HCT116 (cell line): ENCODE measurements at regions not wholly inside any gene's neighbourhood (a gene's known extent, or its start where the extent isn't known, plus 50 kb on each side); places are given as distances from the start of the nearest gene placed in this dataset.

Experiments
- ATAC-seq: fragments of 200-7000 bp; cut with Tn5 transposase; 2 replicates; pipeline ENCODE4 v1.9.1; 2020; ENCODE audit warnings: mild to moderate bottlenecking, moderate library complexity
- BruUV-seq: library from RNA; stranded (reverse); fragments of 400-500 nt; replicated peaks from 2 replicates; lab custom pipeline; 2021; lab: Mats Ljungman, UMichigan
- CTCF ChIA-PET: fragments of 300-600 bp; sonication (Branson Sonifier 250); formaldehyde crosslinking; loops from one replicate; lab custom pipeline; 2021; ENCODE audit warnings: antibody characterized with exemption; lab: Charles Lee
- POLR2A ChIA-PET: fragments of 300-600, 350-600 bp; sonication (Branson Sonifier 250); formaldehyde crosslinking; loops from one replicate; lab custom pipeline; 2021; ENCODE audit warnings: antibody characterized with exemption; lab: Charles Lee
- RAD21 ChIA-PET, 2 experiments: fragments of 300-600 bp; sonication (Branson Sonifier 250); formaldehyde crosslinking; loops; one replicate each; lab custom pipeline; 2023; ENCODE audit warnings: low total read pairs in 2 of 2; ENCODE audit not compliant: uncharacterized antibody in 2 of 2, unreplicated experiment in 2 of 2, low non-redundant PET in 1 of 2; lab: Charles Lee
- DNase-seq: peaks from one replicate; pipeline ENCODE4 v3.0.0-alpha.2; 2010; ENCODE audit warnings: low read depth, low spot score
- H2AFZ ChIP-seq: fragments of 200-600 bp; shearing (Covaris generic), sonication (generic); 2 replicates; pipeline ENCODE4 v1.6.1; 2017; ENCODE audit warnings: low read depth, mixed run types, mixed read lengths, antibody characterized with exemption, low read length; ENCODE audit not compliant: poor library complexity, severe bottlenecking
- H3K27ac ChIP-seq: 2 replicates; pipeline ENCODE4 v1.5.1; 2012; ENCODE audit warnings: low read depth, low read length
- H3K27me3 ChIP-seq: fragments of 200-600 bp; sonication (generic); 2 replicates; pipeline ENCODE4 v1.6.1; 2016; ENCODE audit warnings: mixed run types, low read length, mixed read lengths; ENCODE audit not compliant: insufficient read depth
- H3K36me3 ChIP-seq, 2 experiments: fragments of 200-500 bp in 1 of 2; fragments of 200-600 bp in 1 of 2; sonication (Bioruptor generic) in 1 of 2; sonication (generic) in 1 of 2; 2 replicates each; pipeline versions ENCODE4 v1.5.1 to v1.6.1; 2014 to 2016; ENCODE audit warnings: low read length in 2 of 2, inconsistent platforms in 1 of 2, mixed read lengths in 1 of 2, mixed run types in 1 of 2; ENCODE audit not compliant: insufficient read depth in 2 of 2, control insufficient read depth in 1 of 2
- H3K4me1 ChIP-seq, 2 experiments: fragments of 200-600 bp in 1 of 2; sonication (generic) in 1 of 2; 2 replicates each; pipeline versions ENCODE4 v1.5.1 to v1.6.1; 2012 to 2017; ENCODE audit warnings: low read length in 2 of 2, inconsistent platforms in 1 of 2, mild to moderate bottlenecking in 1 of 2, mixed read lengths in 1 of 2, mixed run types in 1 of 2, moderate library complexity in 1 of 2; ENCODE audit not compliant: insufficient read depth in 2 of 2, control insufficient read depth in 1 of 2
- H3K4me2 ChIP-seq: fragments of 200-600 bp; sonication (generic); 2 replicates; pipeline ENCODE4 v1.6.1; 2017; ENCODE audit warnings: mixed run types, low read length, mixed read lengths
- H3K4me3 ChIP-seq, 2 experiments: fragments of 200-600 bp in 1 of 2; sonication (generic) in 1 of 2; replicated peaks in 1 of 2; 2 replicates each; pipeline ENCODE4 v1.5.1; 2011 to 2016; ENCODE audit warnings: low read length in 2 of 2, control low read depth in 1 of 2, low read depth in 1 of 2, mild to moderate bottlenecking in 1 of 2, mixed read lengths in 1 of 2, mixed run types in 1 of 2
- H3K79me2 ChIP-seq: fragments of 200-600 bp; sonication (generic); 2 replicates; pipeline ENCODE4 v1.6.1; 2017; ENCODE audit warnings: mild to moderate bottlenecking, mixed run types, low read length, moderate library complexity, mixed read lengths; ENCODE audit not compliant: insufficient read depth
- H3K9ac ChIP-seq: fragments of 200-600 bp; sonication (generic); 2 replicates; pipeline ENCODE4 v1.6.1; 2016; ENCODE audit warnings: low read length, mixed read lengths
- H3K9me2 ChIP-seq: fragments of 200-600 bp; sonication (generic), shearing (Covaris generic); 2 replicates; pipeline ENCODE4 v1.6.1; 2017; ENCODE audit warnings: mixed run types, mild to moderate bottlenecking, moderate library complexity; ENCODE audit not compliant: insufficient read depth
- H3K9me3 ChIP-seq, 2 experiments: fragments of 200-500 bp in 1 of 2; fragments of 200-600 bp in 1 of 2; sonication (Bioruptor generic) in 1 of 2; sonication (generic) in 1 of 2; 2 replicates each; pipeline ENCODE4 v1.6.1; 2014 to 2017; ENCODE audit warnings: low read length in 2 of 2, mixed read lengths in 2 of 2, inconsistent platforms in 1 of 2, low read depth in 1 of 2, mild to moderate bottlenecking in 1 of 2, mixed run types in 1 of 2, moderate library complexity in 1 of 2; ENCODE audit not compliant: control insufficient read depth in 1 of 2, insufficient read depth in 1 of 2
- H4K20me1 ChIP-seq: fragments of 200-600 bp; sonication (generic), shearing (Covaris generic); 2 replicates; pipeline ENCODE4 v1.6.1; 2017; ENCODE audit warnings: mixed run types, mild to moderate bottlenecking, moderate library complexity; ENCODE audit not compliant: insufficient read depth
- ATF3 ChIP-seq: IDR thresholded peaks from 2 replicates; pipeline ENCODE4 v1.6.1; 2012
- CBX3 ChIP-seq: IDR thresholded peaks from 2 replicates; pipeline ENCODE4 v1.6.1; 2012; ENCODE audit warnings: low read depth
- CTCF ChIP-seq, 3 experiments: fragments of 200-600 bp in 1 of 3; sonication (generic) in 1 of 3; IDR thresholded peaks in 2 of 3; conservative IDR thresholded peaks in 1 of 3; 2 replicates each; pipeline ENCODE4 v1.5.1; 2012 to 2017; ENCODE audit warnings: low read depth in 2 of 3, low read length in 2 of 3, antibody characterized with exemption in 1 of 3, borderline replicate concordance in 1 of 3, control low read depth in 1 of 3, mild to moderate bottlenecking in 1 of 3, mixed read lengths in 1 of 3, mixed run types in 1 of 3, moderate library complexity in 1 of 3; ENCODE audit not compliant: insufficient read depth in 1 of 3
- ELF1 ChIP-seq: IDR thresholded peaks from 2 replicates; pipeline ENCODE4 v1.6.1; 2012; ENCODE audit warnings: low read depth, borderline replicate concordance
- EZH2 ChIP-seq: fragments of 200-600 bp; sonication (generic); IDR thresholded peaks from 2 replicates; pipeline ENCODE4 v1.6.1; 2017; ENCODE audit warnings: antibody characterized with exemption, mixed run types
- FOSL1 ChIP-seq: IDR thresholded peaks from 2 replicates; pipeline ENCODE4 v1.6.1; 2012; ENCODE audit warnings: low read depth
- JUND ChIP-seq: IDR thresholded peaks from 2 replicates; pipeline ENCODE4 v1.6.1; 2012
- MAX ChIP-seq: IDR thresholded peaks from 2 replicates; pipeline ENCODE4 v1.6.1; 2012
- POLR2A ChIP-seq: IDR thresholded peaks from 2 replicates; pipeline ENCODE4 v1.7.0; 2011; ENCODE audit warnings: borderline replicate concordance; ENCODE audit not compliant: insufficient read depth, insufficient read length; ENCODE audit errors: extremely low read depth
- RAD21 ChIP-seq: IDR thresholded peaks from 2 replicates; pipeline ENCODE4 v1.6.1; 2012; ENCODE audit warnings: low read depth, mild to moderate bottlenecking
- REST ChIP-seq: IDR thresholded peaks from 2 replicates; pipeline ENCODE4 v1.6.1; 2012; ENCODE audit warnings: low read depth
- SIN3A ChIP-seq: IDR thresholded peaks from 2 replicates; pipeline ENCODE4 v1.6.1; 2012; ENCODE audit warnings: low read depth
- SRF ChIP-seq: IDR thresholded peaks from 2 replicates; pipeline ENCODE4 v1.6.1; 2012; ENCODE audit warnings: low read depth
- YY1 ChIP-seq: IDR thresholded peaks from 2 replicates; pipeline ENCODE4 v1.6.1; 2011; ENCODE audit warnings: low read length, low read depth, moderate library complexity, mild to moderate bottlenecking; ENCODE audit not compliant: insufficient replicate concordance; ENCODE audit errors: extremely low read depth
- intact Hi-C: fragments of 100-400 bp; cut with micrococcal nuclease; formaldehyde crosslinking; loops from 2 replicates; pipeline ENCODE4 v1.10.0; 2022

GRCh38 chr4:187286525-187286924 is 562.9 kb upstream of the FAT1 start:
- no peaks in the 10 kb centered on the region for H3K9me2 ChIP-seq
- BruUV-seq, result no TSS peak
- no peaks in the 10 kb centered on the region for H3K79me2 ChIP-seq
- no peak overlapping the region for H3K4me3 ChIP-seq
- TF ChIP-seq FOSL1 (no peak), ELF1 (no peak), POLR2A (no peak), SRF (no peak), CBX3 (no peak), MAX (no peak), CTCF (IDR thresholded peaks at IDR 0.05 in 2 of 3, conservative IDR thresholded peaks at IDR 0.05 in 1 of 3; ENCODE audit: borderline replicate concordance in 1 of 3, insufficient read depth in 1 of 3, low read depth in 2 of 3, low read length in 2 of 3) (no peak), YY1 (no peak), RAD21 (no peak), ATF3 (no peak), JUND (no peak), REST (no peak), SIN3A (no peak), EZH2 (no peak)
- H3K27ac ChIP-seq, result no peak overlapping the region
- no peaks in the 10 kb centered on the region for H3K4me1 ChIP-seq
- POLR2A ChIA-PET, result no interaction called here
- H4K20me1 ChIP-seq, result no peaks in the 10 kb centered on the region
- no peaks in the 10 kb centered on the region for H3K27me3 ChIP-seq
- CTCF ChIA-PET, result no interaction called here
- no peak overlapping the region for H3K9ac ChIP-seq
- no peaks in the 10 kb centered on the region for H3K36me3 ChIP-seq
- RAD21 ChIA-PET, result no interaction called here
- no peak overlapping the region for H2AFZ ChIP-seq
- H3K4me2 ChIP-seq, result no peak overlapping the region
- DNase-seq (no peak), ATAC-seq (no peak)
- no peaks in the 10 kb centered on the region for H3K9me3 ChIP-seq
- intact Hi-C loops, result no loop called here
